ENCODE measurements at regions not wholly inside any gene's neighbourhood (a gene's known extent, or its start where the extent isn't known, plus 50 kb on each side); places are given as distances from the start of the nearest gene placed in this dataset.

- DNase-seq = no peak
Observed at GRCh38 chr20:22652681-22653588, 68.6 kb upstream of the FOXA2 start.

GRCh38 chr20:22653658-22654642, 69.6 kb upstream of the FOXA2 start:
- no peak for DNase-seq

GRCh38 chr20:22663528-22664025, 79.2 kb upstream of the FOXA2 start:
- DNase-seq = no peak

GRCh38 chr20:22667198-22667597, 82.8 kb upstream of the FOXA2 start:
- no peak for DNase-seq

- DNase-seq = no peak
Observed at GRCh38 chr20:22672191-22672590, 87.8 kb upstream of the FOXA2 start.

GRCh38 chr20:22673467-22673866, 89.1 kb upstream of the FOXA2 start:
- no peak for DNase-seq

- DNase-seq = no peak
Observed at GRCh38 chr20:22675341-22675740, 91.0 kb upstream of the FOXA2 start.

GRCh38 chr20:22678678-22679077, 94.3 kb upstream of the FOXA2 start:
- no peak for DNase-seq

GRCh38 chr20:22679197-22679596, 94.8 kb upstream of the FOXA2 start:
- no peak for DNase-seq

- no peak for DNase-seq
Observed at GRCh38 chr20:22680031-22680740, 95.8 kb upstream of the FOXA2 start.

- no peak for DNase-seq
Observed at GRCh38 chr20:22681591-22682248, 97.3 kb upstream of the FOXA2 start.

GRCh38 chr20:22682381-22682780, 98.0 kb upstream of the FOXA2 start:
- no peak for DNase-seq

- no peak for DNase-seq
Observed at GRCh38 chr20:22684072-22684762, 99.8 kb upstream of the FOXA2 start.

- DNase-seq = no peak
Observed at GRCh38 chr20:22684763-22685443, 100.5 kb upstream of the FOXA2 start.

GRCh38 chr20:22686097-22686496, 101.7 kb upstream of the FOXA2 start:
- no peak for DNase-seq

- no peak for DNase-seq
Observed at GRCh38 chr20:22687676-22688349, 103.4 kb upstream of the FOXA2 start.

- DNase-seq = no peak
Observed at GRCh38 chr20:22688485-22688884, 104.1 kb upstream of the FOXA2 start.

- DNase-seq = no peak
Observed at GRCh38 chr20:22689266-22689665, 104.9 kb upstream of the FOXA2 start.

GRCh38 chr20:22690000-22690399, 105.6 kb upstream of the FOXA2 start:
- no peak for DNase-seq

GRCh38 chr20:22690616-22691179, 106.3 kb upstream of the FOXA2 start:
- DNase-seq = no peak
